ENCODE measurements at regions not wholly inside any gene's neighbourhood (a gene's known extent, or its start where the extent isn't known, plus 50 kb on each side); places are given as distances from the start of the nearest gene placed in this dataset.
"Not testable (repeated sequence)": the region's sequence is repeated elsewhere in the genome, so short reads cannot be mapped to it uniquely, and the experiment has no call there.

- Histone ChIP-seq H3K79me2 (ENCODE audit: low read length) (no peaks in the 10 kb centered on the region), H3K9me3 (ENCODE audit: insufficient read depth, low read length) (no peaks in the 10 kb centered on the region), H3K27ac (ENCODE audit: low read length) (no peak overlapping the region), H3K27me3 (ENCODE audit: low read depth, low read length) (no peaks in the 10 kb centered on the region), H3K4me1 (ENCODE audit: low read length) (no peaks in the 10 kb centered on the region), H3K4me3 (ENCODE audit: low read length) (no peak overlapping the region), H2AFZ (ENCODE audit: low read depth, low read length) (no peak overlapping the region), H3K4me2 (ENCODE audit: low read length) (no peak overlapping the region), H3K36me3 (replicated peaks; ENCODE audit: low read depth, low read length) (no peaks in the 10 kb centered on the region), H3K9ac (ENCODE audit: low read length) (no peak overlapping the region), H4K20me1 (ENCODE audit: insufficient read depth, low read length) (no peaks in the 10 kb centered on the region)
- TF ChIP-seq CTCF (IDR thresholded peaks at IDR 0.05; ENCODE audit: low read depth, low read length): no peak
- TF ChIP-seq EZH2phosphoT487 (IDR thresholded peaks at IDR 0.05; ENCODE audit: low read depth): no peak
These were observed 657.7 kb downstream of the ETNK1 start for GRCh38 chr12:23282701-23283100.

GRCh38 chr12:23285764-23286530 is 661.0 kb downstream of the ETNK1 start:
- not testable (repeated sequence) for H3K27ac ChIP-seq (ENCODE audit: low read length); H3K36me3 ChIP-seq (replicated peaks; ENCODE audit: low read depth, low read length); H3K9ac ChIP-seq (ENCODE audit: low read length); H2AFZ ChIP-seq (ENCODE audit: low read depth, low read length); H4K20me1 ChIP-seq (ENCODE audit: insufficient read depth, low read length); H3K27me3 ChIP-seq (ENCODE audit: low read depth, low read length); H3K4me1 ChIP-seq (ENCODE audit: low read length); H3K79me2 ChIP-seq (ENCODE audit: low read length); H3K9me3 ChIP-seq (ENCODE audit: insufficient read depth, low read length); H3K4me2 ChIP-seq (ENCODE audit: low read length); H3K4me3 ChIP-seq (ENCODE audit: low read length)

GRCh38 chr12:23290627-23291330 is 658.7 kb downstream of the SOX5 start:
- TF ChIP-seq CTCF (IDR thresholded peaks at IDR 0.05; ENCODE audit: low read depth, low read length) (no peak), EZH2phosphoT487 (IDR thresholded peaks at IDR 0.05; ENCODE audit: low read depth) (no peak)
- Histone ChIP-seq H3K9ac (ENCODE audit: low read length) (no peak overlapping the region), H3K36me3 (replicated peaks; ENCODE audit: low read depth, low read length) (no peaks in the 10 kb centered on the region), H3K4me3 (ENCODE audit: low read length) (no peak overlapping the region), H3K27ac (ENCODE audit: low read length) (no peak overlapping the region), H3K79me2 (ENCODE audit: low read length) (no peaks in the 10 kb centered on the region), H3K27me3 (ENCODE audit: low read depth, low read length) (no peaks in the 10 kb centered on the region; the same call in 1 of the 2 replicates), H2AFZ (ENCODE audit: low read depth, low read length) (no peak overlapping the region), H3K4me1 (ENCODE audit: low read length) (no peaks in the 10 kb centered on the region), H4K20me1 (ENCODE audit: insufficient read depth, low read length) (no peaks in the 10 kb centered on the region), H3K4me2 (ENCODE audit: low read length) (no peak overlapping the region), H3K9me3 (ENCODE audit: insufficient read depth, low read length) (no peaks in the 10 kb centered on the region)

GRCh38 chr12:23303220-23303619 is 646.2 kb downstream of the SOX5 start:
- no peak overlapping the region for H3K4me3 ChIP-seq (ENCODE audit: low read length)
- H4K20me1 ChIP-seq (ENCODE audit: insufficient read depth, low read length): no peaks in the 10 kb centered on the region
- peaks cover 10% of the 10 kb centered on the region for H3K4me1 ChIP-seq (ENCODE audit: low read length)
- H3K9me3 ChIP-seq (ENCODE audit: insufficient read depth, low read length): no peaks in the 10 kb centered on the region
- H3K36me3 ChIP-seq (replicated peaks; ENCODE audit: low read depth, low read length): no peaks in the 10 kb centered on the region
- H3K79me2 ChIP-seq (ENCODE audit: low read length): no peaks in the 10 kb centered on the region
- no peak overlapping the region for H2AFZ ChIP-seq (ENCODE audit: low read depth, low read length)
- TF ChIP-seq CTCF (IDR thresholded peaks at IDR 0.05; ENCODE audit: low read depth, low read length): no peak
- no peak for TF ChIP-seq EZH2phosphoT487 (IDR thresholded peaks at IDR 0.05; ENCODE audit: low read depth)
- no peaks in the 10 kb centered on the region for H3K27me3 ChIP-seq (ENCODE audit: low read depth, low read length)
- H3K4me2 ChIP-seq (ENCODE audit: low read length): no peak overlapping the region
- no peak overlapping the region for H3K9ac ChIP-seq (ENCODE audit: low read length)
- no peak overlapping the region for H3K27ac ChIP-seq (ENCODE audit: low read length)
